Suprapubic skin (tissue), 3 donors: ENCODE measurements at regions not wholly inside any gene's neighbourhood (a gene's known extent, or its start where the extent isn't known, plus 50 kb on each side); places are given as distances from the start of the nearest gene placed in this dataset.

Source experiments
- POLR2AphosphoS5 ChIP-seq, 3 donors: sonication (generic); formaldehyde crosslinking; IDR thresholded peaks; one replicate each; pipeline ENCODE4 v1.6.1; 2017; ENCODE audit warnings: antibody characterized with exemption in 3 of 3
- TF ChIP-seq, protein P1 (sequence below), 2 donors: fragments of 200-600 bp in 1 of 2; fragments of 450-650 bp in 1 of 2; sonication (generic) in 1 of 2; IDR thresholded peaks; one replicate each; pipeline ENCODE4 v1.5.1; 2016 to 2019; ENCODE audit warnings: antibody characterized with exemption in 2 of 2, mild to moderate bottlenecking in 1 of 2, moderate library complexity in 1 of 2

DNA sequence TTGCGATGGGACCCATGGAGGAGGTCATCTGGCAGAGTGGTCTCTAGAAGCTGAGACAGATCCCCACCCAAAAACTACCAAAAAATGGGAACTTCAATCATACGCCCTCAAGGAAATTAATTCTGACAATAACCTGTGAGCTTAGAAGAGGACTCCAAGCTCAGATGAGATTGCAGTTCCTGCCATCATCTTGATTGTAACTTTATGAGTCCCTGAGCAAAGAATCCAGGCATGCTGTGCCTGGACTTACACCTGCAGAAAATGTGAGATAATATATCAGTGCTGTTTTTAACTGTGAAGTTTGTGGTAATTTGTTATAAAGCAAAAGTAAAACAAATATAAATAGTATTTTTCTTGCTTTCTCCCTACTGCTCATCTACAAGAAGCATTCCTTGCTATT, 299.6 kb upstream of the MBL2 start:
- TF ChIP-seq, protein P1, sequence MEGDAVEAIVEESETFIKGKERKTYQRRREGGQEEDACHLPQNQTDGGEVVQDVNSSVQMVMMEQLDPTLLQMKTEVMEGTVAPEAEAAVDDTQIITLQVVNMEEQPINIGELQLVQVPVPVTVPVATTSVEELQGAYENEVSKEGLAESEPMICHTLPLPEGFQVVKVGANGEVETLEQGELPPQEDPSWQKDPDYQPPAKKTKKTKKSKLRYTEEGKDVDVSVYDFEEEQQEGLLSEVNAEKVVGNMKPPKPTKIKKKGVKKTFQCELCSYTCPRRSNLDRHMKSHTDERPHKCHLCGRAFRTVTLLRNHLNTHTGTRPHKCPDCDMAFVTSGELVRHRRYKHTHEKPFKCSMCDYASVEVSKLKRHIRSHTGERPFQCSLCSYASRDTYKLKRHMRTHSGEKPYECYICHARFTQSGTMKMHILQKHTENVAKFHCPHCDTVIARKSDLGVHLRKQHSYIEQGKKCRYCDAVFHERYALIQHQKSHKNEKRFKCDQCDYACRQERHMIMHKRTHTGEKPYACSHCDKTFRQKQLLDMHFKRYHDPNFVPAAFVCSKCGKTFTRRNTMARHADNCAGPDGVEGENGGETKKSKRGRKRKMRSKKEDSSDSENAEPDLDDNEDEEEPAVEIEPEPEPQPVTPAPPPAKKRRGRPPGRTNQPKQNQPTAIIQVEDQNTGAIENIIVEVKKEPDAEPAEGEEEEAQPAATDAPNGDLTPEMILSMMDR (IDR thresholded peaks at IDR 0.05) = no peak
- no peak for TF ChIP-seq POLR2AphosphoS5 (IDR thresholded peaks at IDR 0.05)
